HepG2 (cell line): ENCODE measurements at regions not wholly inside any gene's neighbourhood (a gene's known extent, or its start where the extent isn't known, plus 50 kb on each side); places are given as distances from the start of the nearest gene placed in this dataset.

Source experiments
- ATAC-seq: fragments of 200-7000 bp; cut with Tn5 transposase; 3 replicates; pipeline ENCODE4 v1.9.1; 2020; ENCODE audit warnings: mild to moderate bottlenecking, moderate library complexity
- BruUV-seq: library from RNA; stranded (reverse); fragments of 400-500 nt; replicated peaks from 2 replicates; lab custom pipeline; 2021; lab: Mats Ljungman, UMichigan
- CTCF ChIA-PET: fragments of 300-600 bp; formaldehyde crosslinking; extraction: SDS; loops from one replicate; lab custom pipeline; 2021; ENCODE audit warnings: low total read pairs, inconsistent platforms, low intra/inter-chr PET ratio; lab: Yijun Ruan, JAX
- POLR2A ChIA-PET: fragments of 350-600 bp; sonication (Branson Sonifier 250); formaldehyde crosslinking; loops from one replicate; lab custom pipeline; 2020; ENCODE audit warnings: antibody characterized with exemption, inconsistent platforms; lab: Yijun Ruan, JAX
- DNase-seq: peaks from one replicate; pipeline ENCODE4 v3.0.0-alpha.2; 2015; ENCODE audit warnings: low spot score
- FAIRE-seq: peaks from 3 replicates; lab custom pipeline; 2011; peaks lifted over from hg19 to GRCh38; lab: Jason Lieb, UNC
- H2AFZ ChIP-seq: one replicate; pipeline ENCODE4 v1.6.1; 2011; ENCODE audit warnings: low read length, inconsistent platforms
- H3K27ac ChIP-seq: fragments of 300-600 bp; 3 replicates; pipeline ENCODE4 v1.8.0; 2011; ENCODE audit warnings: mixed run types, mild to moderate bottlenecking, mixed read lengths, low read length, inconsistent platforms; ENCODE audit not compliant: insufficient read depth; ENCODE audit errors: extremely low read length
- H3K27me3 ChIP-seq, 2 experiments: fragments of 200-600 bp in 1 of 2; 2 replicates in 1 of 2; 3 replicates in 1 of 2; pipeline versions ENCODE4 v1.6.0 to v1.8.0; 2011; ENCODE audit warnings: low read length in 2 of 2, mild to moderate bottlenecking in 2 of 2, moderate library complexity in 2 of 2, inconsistent platforms in 1 of 2; ENCODE audit not compliant: insufficient read depth in 2 of 2, control insufficient read depth in 1 of 2
- H3K36me3 ChIP-seq, 2 experiments: fragments of 200-600 bp in 1 of 2; replicated peaks in 1 of 2; 2 replicates in 1 of 2; 3 replicates in 1 of 2; pipeline versions ENCODE4 v1.5.1 to v1.8.0; 2011; ENCODE audit warnings: low read length in 2 of 2, inconsistent platforms in 1 of 2; ENCODE audit not compliant: insufficient read depth in 2 of 2, control insufficient read depth in 1 of 2
- H3K4me1 ChIP-seq: 2 replicates; pipeline ENCODE4 v1.5.1; 2012; ENCODE audit warnings: low read length, inconsistent platforms; ENCODE audit not compliant: insufficient read depth
- H3K4me2 ChIP-seq: 2 replicates; pipeline ENCODE4 v1.6.0; 2011; ENCODE audit warnings: low read depth, low read length, inconsistent platforms
- H3K4me3 ChIP-seq, 3 experiments: fragments of 200-600 bp in 1 of 3; sonication (generic), shearing (Covaris generic) in 1 of 3; replicated peaks in 1 of 3; 2 replicates each; pipeline ENCODE4 v1.5.1; 2011 to 2016; ENCODE audit warnings: low read length in 3 of 3, inconsistent platforms in 2 of 3, low read depth in 2 of 3, mild to moderate bottlenecking in 2 of 3, control low read depth in 1 of 3, mixed read lengths in 1 of 3; ENCODE audit not compliant: insufficient read depth in 1 of 3
- H3K79me2 ChIP-seq: one replicate; pipeline ENCODE4 v1.6.1; 2011; ENCODE audit warnings: low read length, inconsistent platforms; ENCODE audit not compliant: insufficient read depth
- H3K9ac ChIP-seq: 2 replicates; pipeline ENCODE4 v1.6.0; 2011; ENCODE audit warnings: mild to moderate bottlenecking, low read depth, low read length, inconsistent platforms; ENCODE audit not compliant: insufficient read depth
- H3K9me3 ChIP-seq: 2 replicates; pipeline ENCODE4 v1.5.1; 2012; ENCODE audit warnings: mild to moderate bottlenecking, low read length
- H4K20me1 ChIP-seq: 2 replicates; pipeline ENCODE4 v1.6.0; 2011; ENCODE audit warnings: inconsistent platforms, mild to moderate bottlenecking, low read length, moderate library complexity; ENCODE audit not compliant: insufficient read depth
- ATF5 ChIP-seq: sonication (generic); formaldehyde crosslinking; IDR thresholded peaks from 2 replicates; pipeline ENCODE4 v1.4.0; 2020; ENCODE audit warnings: mild to moderate bottlenecking, low read depth, missing genetic modification reagents
- BHLHE40 ChIP-seq: IDR thresholded peaks from 2 replicates; pipeline ENCODE4 v1.6.1; 2011; ENCODE audit warnings: low read length, improper control_type of control experiment
- EHMT2 ChIP-seq: fragments of 200-600 bp; sonication (generic); IDR thresholded peaks from 2 replicates; pipeline ENCODE4 v1.7.0; 2017; ENCODE audit warnings: antibody characterized with exemption, low read depth, low read length, borderline replicate concordance
- HNRNPK ChIP-seq: fragments of 200-400 bp; formaldehyde crosslinking; IDR thresholded peaks from 2 replicates; pipeline ENCODE4 v1.6.1; 2018; ENCODE audit warnings: low read length, low read depth, moderate library complexity, mild to moderate bottlenecking; ENCODE audit not compliant: poor library complexity, severe bottlenecking
- IKZF1 ChIP-seq: fragments of 450-650 bp; IDR thresholded peaks from 2 replicates; pipeline ENCODE4 v1.7.1; 2016
- MAFG ChIP-seq: sonication (generic); formaldehyde crosslinking; IDR thresholded peaks from 2 replicates; pipeline ENCODE4 v1.5.1; 2020; ENCODE audit warnings: mild to moderate bottlenecking, missing genetic modification reagents
- NR1H2 ChIP-seq: sonication (generic); formaldehyde crosslinking; IDR thresholded peaks from 2 replicates; pipeline ENCODE4 v1.8.1; 2022; ENCODE audit warnings: low read depth, missing genetic modification reagents, borderline replicate concordance
- TEAD3 ChIP-seq: optimal IDR thresholded peaks from 2 replicates; pipeline ENCODE3; 2016; ENCODE audit warnings: borderline replicate concordance
- THAP11 ChIP-seq: IDR thresholded peaks from 2 replicates; pipeline ENCODE4 v1.6.1; 2016; ENCODE audit warnings: missing biosample characterization, missing genetic modification reagents
- ZBTB37 ChIP-seq: sonication (generic); formaldehyde crosslinking; IDR thresholded peaks from 2 replicates; pipeline ENCODE4 v1.4.0; 2020; ENCODE audit warnings: mild to moderate bottlenecking, missing genetic modification reagents
- ZMAT3 ChIP-seq: sonication (generic); formaldehyde crosslinking; conservative IDR thresholded peaks from 2 replicates; pipeline ENCODE4 v1.7.0; 2021; ENCODE audit warnings: missing genetic modification reagents
- ZNF234 ChIP-seq: sonication (generic); formaldehyde crosslinking; conservative IDR thresholded peaks from 2 replicates; pipeline ENCODE4 v1.5.1; 2020; ENCODE audit warnings: mild to moderate bottlenecking, missing genetic modification reagents
- ZNF512 ChIP-seq: sonication (generic); formaldehyde crosslinking; IDR thresholded peaks from 2 replicates; pipeline ENCODE4 v1.4.0; 2020; ENCODE audit warnings: mild to moderate bottlenecking, missing genetic modification reagents
- ZNF629 ChIP-seq: sonication (generic); formaldehyde crosslinking; conservative IDR thresholded peaks from 2 replicates; pipeline ENCODE4 v1.5.0; 2020; ENCODE audit warnings: missing genetic modification reagents
- ZNF75D ChIP-seq: sonication (generic); formaldehyde crosslinking; IDR thresholded peaks from 2 replicates; pipeline ENCODE4 v1.8.1; 2023; ENCODE audit warnings: missing genetic modification reagents, mild to moderate bottlenecking, borderline replicate concordance
- ZSCAN22 ChIP-seq: sonication (generic); formaldehyde crosslinking; IDR thresholded peaks from 2 replicates; pipeline ENCODE4 v1.4.0; 2020; ENCODE audit warnings: mild to moderate bottlenecking, missing genetic modification reagents
- WGBS: methylation state at CpG from one replicate; pipeline ENCODE4 v1.1.6; 2017; ENCODE audit warnings: low lambda C conversion rate; 5-methylcytosine and 5-hydroxymethylcytosine counted together
- in situ Hi-C: cut with HindIII; loops from 2 replicates; pipeline ENCODE4 v1.10.0; 2017; ENCODE audit warnings: low pct_unique_long_range_greater_than_20kb; ENCODE audit not compliant: extremely low pct_ligation_motif_present
- intact Hi-C: fragments of 100-400 bp; cut with micrococcal nuclease; formaldehyde crosslinking; loops from one replicate; pipeline ENCODE4 v1.10.0; 2022; ENCODE audit not compliant: unreplicated experiment

GRCh38 chr16:72312828-72313227 lies 140.9 kb upstream of the PMFBP1 start:
- no peak overlapping the region for H2AFZ ChIP-seq
- TF ChIP-seq THAP11 (CRISPR knock-in tag): no peak
- no peak for TF ChIP-seq ZNF234
- no peak for TF ChIP-seq ZSCAN22 (CRISPR knock-in tag)
- TF ChIP-seq BHLHE40: no peak
- TF ChIP-seq ZMAT3 (CRISPR knock-in tag): no peak
- TF ChIP-seq TEAD3: no peak
- TF ChIP-seq ZNF512: no peak
- TF ChIP-seq ATF5 (CRISPR knock-in tag): no peak
- TF ChIP-seq MAFG (CRISPR knock-in tag): no peak
- TF ChIP-seq ZBTB37 (CRISPR knock-in tag): no peak
- TF ChIP-seq HNRNPK: no peak
- no peak for TF ChIP-seq ZNF629 (CRISPR knock-in tag)
- no peak for TF ChIP-seq ZNF75D (CRISPR knock-in tag)
- TF ChIP-seq NR1H2 (CRISPR knock-in tag): no peak
- TF ChIP-seq EHMT2: no peak
- TF ChIP-seq IKZF1: no peak
- FAIRE-seq (no peak), DNase-seq (no peak), ATAC-seq (no peak)
- intact Hi-C loops (no loop called here), in situ Hi-C loops (no loop called here)
- H3K36me3 ChIP-seq: no peaks in the 10 kb centered on the region
- 96% methylated on average over 4 of the region's 4 CpGs for WGBS
- H3K4me2 ChIP-seq: no peak overlapping the region
- no TSS peak for BruUV-seq
- H3K9me3 ChIP-seq: no peaks in the 10 kb centered on the region
- H3K4me3 ChIP-seq: no peak overlapping the region
- POLR2A ChIA-PET: no interaction called here
- H3K79me2 ChIP-seq: no peaks in the 10 kb centered on the region
- H3K27me3 ChIP-seq: no peaks in the 10 kb centered on the region
- peaks cover 25% of the 10 kb centered on the region for H3K4me1 ChIP-seq
- H4K20me1 ChIP-seq: no peaks in the 10 kb centered on the region
- no peak overlapping the region for H3K9ac ChIP-seq
- H3K27ac ChIP-seq: no peak overlapping the region
- CTCF ChIA-PET: no interaction called here
